B cell (primary cell): ENCODE measurements at regions not wholly inside any gene's neighbourhood (a gene's known extent, or its start where the extent isn't known, plus 50 kb on each side); places are given as distances from the start of the nearest gene placed in this dataset.

Experiments used
- ATAC-seq: fragments of 200-7000 bp; cut with Tn5 transposase; one replicate; pipeline ENCODE4 v1.10.0; 2021; ENCODE audit warnings: low read depth, mild to moderate bottlenecking, moderate number of reproducible peaks, moderate library complexity
- CTCF ChIA-PET: fragments of 350-600 bp; sonication (Branson Sonifier 250); formaldehyde crosslinking; loops from one replicate; lab custom pipeline; 2021; ENCODE audit warnings: antibody characterized with exemption, inconsistent platforms; lab: Charles Lee
- POLR2A ChIA-PET: fragments of 350-600 bp; sonication (Branson Sonifier 250); formaldehyde crosslinking; loops from one replicate; lab custom pipeline; 2021; ENCODE audit warnings: antibody characterized with exemption; lab: Charles Lee
- DNase-seq: peaks from one replicate; pipeline ENCODE4 v3.0.0; 2013
- H2AFZ ChIP-seq: 2 replicates; pipeline ENCODE4 v1.6.1; 2012; ENCODE audit warnings: mild to moderate bottlenecking, low read depth, low read length; ENCODE audit not compliant: insufficient read depth, poor library complexity, severe bottlenecking
- H3K27ac ChIP-seq, 2 donors: 1 replicate in 1 of 2; 2 replicates in 1 of 2; pipeline ENCODE4 v1.5.1; 2012 to 2013; ENCODE audit warnings: low read length in 2 of 2, mild to moderate bottlenecking in 2 of 2, moderate library complexity in 1 of 2
- H3K27me3 ChIP-seq, 4 experiments: fragments of 200-600 bp in 1 of 4; sonication (generic) in 1 of 4; replicated peaks in 1 of 4; 1 replicate in 2 of 4; 2 replicates in 2 of 4; pipeline versions ENCODE4 v1.6.1 to v1.7.0; 2013 to 2016; ENCODE audit warnings: low read length in 3 of 4, mild to moderate bottlenecking in 2 of 4, mixed read lengths in 1 of 4, moderate library complexity in 1 of 4; ENCODE audit not compliant: insufficient read depth in 4 of 4, control insufficient read depth in 3 of 4; ENCODE audit errors: control extremely low read depth in 1 of 4
- H3K36me3 ChIP-seq, 2 experiments: replicated peaks in 1 of 2; 1 replicate in 1 of 2; 2 replicates in 1 of 2; pipeline versions ENCODE4 v1.6.1 to v1.7.1; 2013; ENCODE audit warnings: low read length in 1 of 2; ENCODE audit not compliant: insufficient read depth in 2 of 2, control insufficient read depth in 1 of 2; ENCODE audit errors: control extremely low read depth in 1 of 2, extremely low read depth in 1 of 2
- H3K4me1 ChIP-seq, 2 donors: fragments of 200-600 bp in 1 of 2; sonication (generic) in 1 of 2; 1 replicate in 1 of 2; 2 replicates in 1 of 2; pipeline versions ENCODE4 v1.5.1 to v1.6.1; 2013 to 2017; ENCODE audit warnings: low read length in 2 of 2; ENCODE audit not compliant: control insufficient read depth in 2 of 2, insufficient read depth in 2 of 2
- H3K4me2 ChIP-seq: replicated peaks from 2 replicates; pipeline ENCODE3; 2012; ENCODE audit warnings: mild to moderate bottlenecking, low read depth, low read length; ENCODE audit not compliant: poor library complexity, severe bottlenecking
- H3K4me3 ChIP-seq, 5 experiments: fragments of 200-600 bp in 1 of 5; sonication (generic) in 1 of 5; 1 replicate in 3 of 5; 2 replicates in 2 of 5; pipeline versions ENCODE4 v1.5.1 to v1.7.0; 2011 to 2016; ENCODE audit warnings: low read length in 4 of 5, mild to moderate bottlenecking in 4 of 5, low read depth in 2 of 5, control low read depth in 1 of 5, moderate library complexity in 1 of 5; ENCODE audit not compliant: insufficient read depth in 1 of 5; ENCODE audit errors: control extremely low read depth in 1 of 5, extremely low read depth in 1 of 5
- H3K79me2 ChIP-seq: fragments of 200-600 bp; sonication (generic); one replicate; pipeline ENCODE4 v1.6.0; 2016; ENCODE audit warnings: low read length; ENCODE audit not compliant: control insufficient read depth, insufficient read depth
- H3K9ac ChIP-seq: fragments of 200-600 bp; sonication (generic); 2 replicates; pipeline ENCODE4 v1.6.1; 2017; ENCODE audit warnings: mild to moderate bottlenecking, low read length, moderate library complexity
- H3K9me3 ChIP-seq, 3 donors: one replicate each; pipeline versions ENCODE4 v1.6.1 to v1.7.1; 2013; ENCODE audit warnings: low read length in 2 of 3; ENCODE audit not compliant: control insufficient read depth in 2 of 3, insufficient read depth in 1 of 3; ENCODE audit errors: control extremely low read depth in 1 of 3
- H4K20me1 ChIP-seq: 2 replicates; pipeline ENCODE4 v1.6.0; 2012; ENCODE audit warnings: mild to moderate bottlenecking, low read length; ENCODE audit not compliant: insufficient read depth, control insufficient read depth, poor library complexity, severe bottlenecking
- H3K27ac Mint-ChIP-seq: one replicate; pipeline ENCODE4 v1.8.0; 2021; ENCODE audit warnings: mixed read lengths
- H3K27me3 Mint-ChIP-seq: one replicate; pipeline ENCODE4 v1.8.0; 2021; ENCODE audit warnings: mixed read lengths
- H3K4me1 Mint-ChIP-seq: one replicate; pipeline ENCODE4 v1.8.0; 2021; ENCODE audit warnings: mixed read lengths
- H3K4me3 Mint-ChIP-seq: one replicate; pipeline ENCODE4 v1.8.0; 2021; ENCODE audit warnings: mixed read lengths
- H3K9me3 Mint-ChIP-seq: one replicate; pipeline ENCODE4 v1.8.0; 2022; ENCODE audit warnings: mixed read lengths; ENCODE audit not compliant: insufficient read depth
- EZH2 ChIP-seq: IDR thresholded peaks from 2 replicates; pipeline ENCODE4 v1.6.1; 2012; ENCODE audit warnings: borderline replicate concordance, low read depth, mild to moderate bottlenecking, moderate library complexity, low read length; ENCODE audit not compliant: insufficient read depth, poor library complexity, severe bottlenecking
- WGBS: methylation state at CpG from one replicate; pipeline ENCODE4 v1.1.5; 2013; ENCODE audit warnings: missing lambda C conversion rate; ENCODE audit not compliant: insufficient coverage; 5-methylcytosine and 5-hydroxymethylcytosine counted together
- intact Hi-C: fragments of 100-400 bp; cut with micrococcal nuclease; formaldehyde crosslinking; loops from one replicate; pipeline ENCODE4 v1.10.0; 2022
- TF ChIP-seq, protein P1 (sequence below): fragments of 200-600 bp; IDR thresholded peaks from one replicate; pipeline ENCODE4 v1.8.0; 2022; ENCODE audit warnings: antibody characterized with exemption, mild to moderate bottlenecking

DNA sequence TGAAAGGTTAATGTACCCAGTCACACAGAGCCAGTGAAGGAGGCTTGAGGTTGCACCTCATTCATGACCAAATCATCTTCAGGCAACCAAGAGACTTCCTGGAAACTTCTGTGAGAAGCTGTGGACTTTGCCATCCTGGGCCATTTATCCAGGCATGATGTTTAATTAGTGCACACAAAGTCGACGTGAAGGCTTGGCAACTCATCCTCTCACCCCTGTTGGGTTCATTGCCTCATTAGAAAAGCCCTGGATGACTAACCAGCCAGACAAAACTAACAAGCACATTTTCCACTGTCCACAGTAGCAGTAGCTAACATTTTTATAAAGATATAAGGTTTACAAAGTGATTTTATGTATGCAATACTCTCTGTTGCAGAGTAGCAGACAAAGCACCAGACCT, 65.7 kb upstream of the ZNF462 start:
- H3K9me3 ChIP-seq, result no peaks in the 10 kb centered on the region
- H3K4me1 ChIP-seq, result no peaks in the 10 kb centered on the region
- H3K27me3 ChIP-seq, result no peaks in the 10 kb centered on the region
- no peak overlapping the region for H3K27ac Mint-ChIP-seq
- H3K4me1 Mint-ChIP-seq, result no peaks in the 10 kb centered on the region
- H3K4me3 Mint-ChIP-seq, result no peak overlapping the region
- TF ChIP-seq, protein P1, sequence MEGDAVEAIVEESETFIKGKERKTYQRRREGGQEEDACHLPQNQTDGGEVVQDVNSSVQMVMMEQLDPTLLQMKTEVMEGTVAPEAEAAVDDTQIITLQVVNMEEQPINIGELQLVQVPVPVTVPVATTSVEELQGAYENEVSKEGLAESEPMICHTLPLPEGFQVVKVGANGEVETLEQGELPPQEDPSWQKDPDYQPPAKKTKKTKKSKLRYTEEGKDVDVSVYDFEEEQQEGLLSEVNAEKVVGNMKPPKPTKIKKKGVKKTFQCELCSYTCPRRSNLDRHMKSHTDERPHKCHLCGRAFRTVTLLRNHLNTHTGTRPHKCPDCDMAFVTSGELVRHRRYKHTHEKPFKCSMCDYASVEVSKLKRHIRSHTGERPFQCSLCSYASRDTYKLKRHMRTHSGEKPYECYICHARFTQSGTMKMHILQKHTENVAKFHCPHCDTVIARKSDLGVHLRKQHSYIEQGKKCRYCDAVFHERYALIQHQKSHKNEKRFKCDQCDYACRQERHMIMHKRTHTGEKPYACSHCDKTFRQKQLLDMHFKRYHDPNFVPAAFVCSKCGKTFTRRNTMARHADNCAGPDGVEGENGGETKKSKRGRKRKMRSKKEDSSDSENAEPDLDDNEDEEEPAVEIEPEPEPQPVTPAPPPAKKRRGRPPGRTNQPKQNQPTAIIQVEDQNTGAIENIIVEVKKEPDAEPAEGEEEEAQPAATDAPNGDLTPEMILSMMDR, result no peak
- WGBS, result 100% methylated on average over 2 of the region's 2 CpGs
- no peaks in the 10 kb centered on the region for H4K20me1 ChIP-seq
- no peak overlapping the region for H3K4me2 ChIP-seq
- H3K9ac ChIP-seq, result no peak overlapping the region
- intact Hi-C loops, result no loop called here
- no peak for DNase-seq
- no peak overlapping the region for H2AFZ ChIP-seq
- no peaks in the 10 kb centered on the region for H3K27me3 Mint-ChIP-seq
- no peak overlapping the region for H3K4me3 ChIP-seq
- ChIA-PET POLR2A (no interaction called here), CTCF (no interaction called here)
- H3K36me3 ChIP-seq, result no peaks in the 10 kb centered on the region
- no peaks in the 10 kb centered on the region for H3K9me3 Mint-ChIP-seq
- no peak overlapping the region for H3K27ac ChIP-seq
- no peaks in the 10 kb centered on the region for H3K79me2 ChIP-seq
- no peak for ATAC-seq

DNA sequence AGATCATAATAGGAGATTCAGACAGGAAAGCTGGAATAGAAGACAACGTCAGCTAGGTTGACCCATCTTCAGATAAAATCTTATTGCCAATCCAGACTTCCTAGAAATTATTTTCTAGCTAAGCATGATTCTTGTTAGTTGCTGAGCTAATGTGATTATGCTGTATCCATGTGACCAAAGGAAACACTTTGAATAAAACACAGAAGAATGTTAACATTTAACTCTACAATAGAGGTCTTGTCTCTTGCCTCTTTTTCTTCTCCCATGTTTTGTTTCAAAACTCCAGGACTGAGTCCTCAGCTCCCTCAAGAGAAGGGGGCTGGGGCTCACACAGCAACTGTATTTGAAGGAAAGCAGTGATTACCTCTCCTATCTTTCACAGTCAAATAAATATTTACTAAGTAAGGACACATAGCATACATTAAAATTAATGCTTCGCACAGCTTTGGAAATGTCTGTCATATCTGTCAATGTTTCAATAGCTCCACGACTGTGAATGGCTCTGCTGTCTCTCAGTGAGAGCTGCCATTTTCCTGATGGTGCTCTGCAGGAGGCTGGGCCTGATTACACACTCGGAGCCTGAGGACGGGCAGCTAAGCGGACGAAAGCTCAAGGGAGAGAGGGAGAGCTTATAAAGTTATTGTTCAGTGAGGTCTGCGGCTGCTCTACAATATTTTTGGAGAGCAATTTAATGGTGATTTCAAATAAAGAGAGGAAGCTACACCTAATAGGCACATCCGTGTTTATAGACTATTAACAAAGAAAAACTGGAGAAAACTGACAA, 64.8 kb upstream of the ZNF462 start:
- CTCF ChIA-PET, result no interaction called here
- H4K20me1 ChIP-seq, result no peaks in the 10 kb centered on the region
- DNase-seq, result no peak
- ATAC-seq, result no peak
- 74% methylated on average over 3 of the region's 9 CpGs for WGBS
- H3K36me3 ChIP-seq, result no peaks in the 10 kb centered on the region
- no peaks in the 10 kb centered on the region for H3K79me2 ChIP-seq
- no peaks in the 10 kb centered on the region for H3K4me1 ChIP-seq
- no peak overlapping the region for H3K27ac ChIP-seq
- TF ChIP-seq, protein P1, result no peak
- TF ChIP-seq EZH2, result no peak
- H3K27me3 ChIP-seq, result no peaks in the 10 kb centered on the region
- H3K9me3 Mint-ChIP-seq, result no peaks in the 10 kb centered on the region
- intact Hi-C loops, result no loop called here
- H3K9me3 ChIP-seq, result no peaks in the 10 kb centered on the region
- no peaks in the 10 kb centered on the region for H3K27me3 Mint-ChIP-seq
- no peak overlapping the region for H2AFZ ChIP-seq
- no peaks in the 10 kb centered on the region for H3K4me1 Mint-ChIP-seq
- POLR2A ChIA-PET, result no interaction called here
- no peak overlapping the region for H3K4me3 ChIP-seq
- no peak overlapping the region for H3K4me3 Mint-ChIP-seq
- H3K27ac Mint-ChIP-seq, result no peak overlapping the region
- no peak overlapping the region for H3K4me2 ChIP-seq
- H3K9ac ChIP-seq, result no peak overlapping the region
